ENCODE measurements at regions not wholly inside any gene's neighbourhood (a gene's known extent, or its start where the extent isn't known, plus 50 kb on each side); places are given as distances from the start of the nearest gene placed in this dataset.

GRCh38 chr14:30064454-30064853 is 136.8 kb upstream of the PRKD1 start:
- H4K91ac ChIP-seq (ENCODE audit: insufficient read length, low read depth, low read length): no peak overlapping the region
- no peak overlapping the region for H2BK120ac ChIP-seq (ENCODE audit: low read depth, low read length, poor library complexity, severe bottlenecking)
- Mint-ChIP-seq H3K36me3 (ENCODE audit: insufficient read depth in 1 of 3, low read depth in 3 of 3) (no peaks in the 10 kb centered on the region; a peak in 2 of 7 replicates), H3K9me3 (peaks cover 8 to 13% of the 10 kb centered on the region in 2 experiments; a peak in 4 of 5 replicates), H3K4me3 (no peak overlapping the region), H3K27me3 (ENCODE audit: low read depth) (no peaks in the 10 kb centered on the region; the same call in 1 of the 2 replicates), H3K27ac (no peak overlapping the region), H3K4me1 (no peaks in the 10 kb centered on the region)
- H2BK20ac ChIP-seq (ENCODE audit: low read depth, low read length, poor library complexity, severe bottlenecking): no peak overlapping the region
- TF ChIP-seq CTCF (conservative IDR thresholded peaks at IDR 0.05): no peak
- H3K9ac ChIP-seq (ENCODE audit: extremely low read depth, insufficient read length, low read length): no peak overlapping the region
- H3K18ac ChIP-seq (ENCODE audit: insufficient read length, low read depth, low read length): no peak overlapping the region
- H2BK12ac ChIP-seq (ENCODE audit: insufficient read length, low read depth, low read length): no peak overlapping the region
- H3K4me1 ChIP-seq (ENCODE audit: insufficient read depth, low read length): no peaks in the 10 kb centered on the region
- H3K4ac ChIP-seq (ENCODE audit: low read depth, low read length): no peak overlapping the region
- H2BK15ac ChIP-seq (ENCODE audit: low read depth, low read length): no peak overlapping the region
- H2AFZ ChIP-seq (ENCODE audit: low read length): no peak overlapping the region
- H3K56ac ChIP-seq (ENCODE audit: insufficient read length, low read depth, low read length): no peak overlapping the region
- H4K5ac ChIP-seq (ENCODE audit: insufficient read length, low read depth, low read length): no peak overlapping the region
- H3K14ac ChIP-seq (ENCODE audit: insufficient read depth, low read length): no peak overlapping the region
- H3K27ac ChIP-seq (ENCODE audit: insufficient read length, low read depth, low read length): no peak overlapping the region
- H3K79me2 ChIP-seq (ENCODE audit: insufficient read depth, low read length): no peaks in the 10 kb centered on the region
- H3K27me3 ChIP-seq (ENCODE audit: insufficient read depth, low read length): no peaks in the 10 kb centered on the region
- no peaks in the 10 kb centered on the region for H4K20me1 ChIP-seq (ENCODE audit: control insufficient read depth, insufficient read depth, insufficient read length)
- no peak overlapping the region for H2BK5ac ChIP-seq (ENCODE audit: insufficient read length, low read length)
- no peaks in the 10 kb centered on the region for H3K23me2 ChIP-seq (ENCODE audit: insufficient read length, low read depth, low read length, poor library complexity, severe bottlenecking)
- H3K79me1 ChIP-seq (ENCODE audit: insufficient read depth, low read depth, low read length, poor library complexity, severe bottlenecking): no peaks in the 10 kb centered on the region
- no peak overlapping the region for H3K23ac ChIP-seq (ENCODE audit: insufficient read length, low read depth, low read length)
- no peak overlapping the region for H4K8ac ChIP-seq (replicated peaks; ENCODE audit: insufficient read length, low read depth, low read length)
- H3K9me3 ChIP-seq (ENCODE audit: control insufficient read depth, low read depth, low read length): no peaks in the 10 kb centered on the region
- H2AK5ac ChIP-seq (ENCODE audit: insufficient read length, low read length): no peak overlapping the region
- H3K4me2 ChIP-seq (ENCODE audit: insufficient read depth, insufficient read length, low read length): no peak overlapping the region
- DNase-seq: no peak
- H3T11ph ChIP-seq (ENCODE audit: low read length): no peak overlapping the region

All from H9 (cell line).